Neural cell (in vitro differentiated cells): ENCODE measurements at regions not wholly inside any gene's neighbourhood (a gene's known extent, or its start where the extent isn't known, plus 50 kb on each side); places are given as distances from the start of the nearest gene placed in this dataset.
A peak's percentile ranks its signal among the peaks of the same experiment; 100 is the strongest.

ENCODE experiments used
- H2AFZ ChIP-seq: fragments of 200-600, 300-800 bp; sonication (generic), shearing (Covaris generic); 2 replicates; pipeline ENCODE4 v1.6.0; 2014; ENCODE audit warnings: low read depth, mild to moderate bottlenecking, antibody characterized with exemption, low read length, moderate library complexity
- H3F3A ChIP-seq: fragments of 200-600 bp; shearing (Covaris generic); 2 replicates; pipeline ENCODE4 v1.6.1; 2016; ENCODE audit warnings: mild to moderate bottlenecking, moderate library complexity, mixed read lengths, antibody characterized with exemption, low read length; ENCODE audit not compliant: insufficient read depth, poor library complexity, severe bottlenecking
- H3K27ac ChIP-seq: fragments of 200-600, 300-800 bp; sonication (generic), shearing (Covaris generic); 2 replicates; pipeline ENCODE4 v1.5.1; 2014; ENCODE audit warnings: mild to moderate bottlenecking, low read length, moderate library complexity
- H3K27me3 ChIP-seq: fragments of 300-800, 200-600 bp; sonication (generic), shearing (Covaris generic); 2 replicates; pipeline ENCODE4 v1.6.0; 2014; ENCODE audit warnings: mild to moderate bottlenecking, low read depth, low read length, moderate library complexity; ENCODE audit not compliant: insufficient read depth
- H3K36me3 ChIP-seq: fragments of 300-800, 200-600 bp; sonication (generic), shearing (Covaris generic); 2 replicates; pipeline ENCODE4 v1.5.1; 2014; ENCODE audit warnings: mild to moderate bottlenecking, antibody characterized with exemption, low read length, moderate library complexity; ENCODE audit not compliant: insufficient read depth
- H3K4me2 ChIP-seq: fragments of 300-800, 200-600 bp; sonication (generic), shearing (Covaris generic); 2 replicates; pipeline ENCODE4 v1.6.0; 2014; ENCODE audit warnings: mild to moderate bottlenecking, low read length
- H3K4me3 ChIP-seq: fragments of 300-800, 200-600 bp; sonication (generic), shearing (Covaris generic); 2 replicates; pipeline ENCODE4 v1.5.1; 2014; ENCODE audit warnings: mild to moderate bottlenecking, low read length, moderate library complexity
- H3K79me2 ChIP-seq: fragments of 200-600 bp; shearing (Covaris generic); replicated peaks from 2 replicates; pipeline ENCODE4 v1.6.0; 2014; ENCODE audit warnings: mild to moderate bottlenecking, low read length, moderate library complexity; ENCODE audit not compliant: insufficient read depth
- H3K9ac ChIP-seq: fragments of 300-800, 200-600 bp; sonication (generic), shearing (Covaris generic); 2 replicates; pipeline ENCODE4 v1.6.1; 2016; ENCODE audit warnings: mild to moderate bottlenecking, low read length, mixed read lengths
- H3K9me2 ChIP-seq: fragments of 200-600 bp; shearing (Covaris generic); 2 replicates; pipeline ENCODE4 v1.6.1; 2016; ENCODE audit warnings: mild to moderate bottlenecking, low read length, mixed read lengths; ENCODE audit not compliant: insufficient read depth
- H3K9me3 ChIP-seq: fragments of 200-600, 300-800 bp; sonication (generic), shearing (Covaris generic); 2 replicates; pipeline ENCODE4 v1.6.1; 2016; ENCODE audit warnings: mild to moderate bottlenecking, mixed run types, low read length, moderate library complexity, mixed read lengths
- H4K20me1 ChIP-seq: fragments of 200-600 bp; shearing (Covaris generic); 2 replicates; pipeline ENCODE4 v1.6.1; 2016; ENCODE audit warnings: mild to moderate bottlenecking, mixed run types; ENCODE audit not compliant: insufficient read depth
- EP300 ChIP-seq: fragments of 450-650 bp; conservative IDR thresholded peaks from 2 replicates; pipeline ENCODE4 v1.6.1; 2014; ENCODE audit warnings: antibody characterized with exemption, mild to moderate bottlenecking, moderate library complexity; ENCODE audit not compliant: poor library complexity, severe bottlenecking
- EZH2 ChIP-seq: fragments of 200-600, 300-800 bp; shearing (Covaris generic), sonication (generic); IDR thresholded peaks from 2 replicates; pipeline ENCODE4 v1.6.1; 2014; ENCODE audit warnings: antibody characterized with exemption, low read length, borderline replicate concordance, mild to moderate bottlenecking; ENCODE audit not compliant: insufficient read depth, poor library complexity, severe bottlenecking
- MXI1 ChIP-seq: fragments of 450-650 bp; conservative IDR thresholded peaks from 2 replicates; pipeline ENCODE4 v1.6.1; 2014; ENCODE audit warnings: antibody characterized with exemption, mild to moderate bottlenecking; ENCODE audit not compliant: poor library complexity, severe bottlenecking
- POLR2AphosphoS5 ChIP-seq: IDR thresholded peaks from 2 replicates; pipeline ENCODE4 v1.6.1; 2012
- RAD21 ChIP-seq: fragments of 450-650 bp; conservative IDR thresholded peaks from 2 replicates; pipeline ENCODE4 v1.6.1; 2014; ENCODE audit warnings: antibody characterized with exemption, mild to moderate bottlenecking, moderate library complexity
- SMC3 ChIP-seq: fragments of 450-650 bp; conservative IDR thresholded peaks from 2 replicates; pipeline ENCODE4 v1.6.1; 2014; ENCODE audit warnings: antibody characterized with exemption, mild to moderate bottlenecking, moderate library complexity; ENCODE audit not compliant: poor library complexity
- TAF1 ChIP-seq: IDR thresholded peaks from 2 replicates; pipeline ENCODE4 v1.6.1; 2012; ENCODE audit warnings: low read depth
- TF ChIP-seq, protein P1 (sequence below): IDR thresholded peaks from 2 replicates; pipeline ENCODE4 v1.6.1; 2012; ENCODE audit warnings: borderline replicate concordance
- TF ChIP-seq, protein P2 (sequence below): fragments of 450-650 bp; IDR thresholded peaks from 2 replicates; pipeline ENCODE4 v1.5.1; 2014; ENCODE audit warnings: antibody characterized with exemption, mild to moderate bottlenecking, moderate library complexity; ENCODE audit not compliant: poor library complexity, severe bottlenecking

DNA sequence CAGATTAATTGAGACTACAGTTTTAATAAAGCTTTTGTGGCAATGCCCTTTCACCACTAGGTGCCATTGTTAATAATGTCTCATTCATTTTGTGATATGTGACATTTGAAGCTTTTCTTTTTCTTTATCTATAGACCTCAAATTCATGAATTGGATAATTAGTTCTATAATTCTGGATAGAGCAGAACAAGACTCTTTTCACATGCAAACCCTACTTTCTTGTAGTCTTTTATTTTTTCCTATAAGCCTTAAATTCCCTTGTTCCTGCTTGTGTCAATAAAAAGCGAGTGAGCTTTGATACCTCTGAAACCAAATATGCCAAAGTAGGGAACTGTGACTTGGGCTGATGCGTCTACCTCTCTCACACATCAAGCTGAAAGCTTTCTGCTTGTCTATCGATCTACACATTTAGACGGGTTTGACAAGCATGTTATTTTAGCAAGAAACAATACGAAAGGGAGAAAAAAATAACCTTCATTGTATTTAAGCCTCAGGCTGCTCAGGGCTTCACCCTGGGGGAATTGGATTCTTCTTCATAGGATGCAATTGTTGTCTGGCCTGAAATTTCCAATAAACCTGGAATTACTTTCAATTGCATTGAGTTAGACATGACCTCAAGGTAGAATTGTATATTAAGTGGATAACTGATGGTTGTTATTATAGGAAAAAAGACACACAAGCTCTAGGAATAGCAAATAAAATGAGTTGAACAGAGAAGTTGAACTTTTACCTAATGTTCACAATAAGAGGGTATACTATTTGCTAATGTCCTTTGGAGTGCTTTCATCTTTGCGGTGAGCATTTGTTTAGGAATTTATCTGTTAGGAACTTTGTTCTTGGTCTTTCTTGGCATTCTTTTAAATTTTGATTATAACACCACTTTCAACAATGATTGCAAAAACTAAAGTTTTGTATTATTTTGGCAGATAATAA lies 1150.2 kb upstream of the PCDH9 start:
- H3K4me2 ChIP-seq = no peak overlapping the region

DNA sequence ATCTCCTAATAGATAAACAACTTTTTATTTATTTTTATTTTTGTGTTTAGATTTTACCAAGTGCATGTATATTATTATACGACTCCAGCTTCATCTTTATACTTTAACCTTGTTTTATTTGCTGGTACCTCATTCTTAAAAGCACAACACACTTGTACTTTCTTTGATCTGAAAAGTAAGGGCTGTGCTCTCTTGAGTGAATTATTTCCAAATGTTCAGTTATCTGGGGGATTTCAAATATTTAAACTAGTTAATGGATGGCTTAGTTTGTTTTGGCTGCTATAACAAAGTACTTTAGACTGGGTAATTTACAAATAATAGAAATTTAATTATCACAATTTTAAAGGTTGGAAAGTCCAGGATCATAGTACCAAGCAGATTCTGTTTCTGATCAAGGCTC lies 1148.2 kb upstream of the PCDH9 start:
- TF ChIP-seq TAF1 = no peak
- TF ChIP-seq EZH2 = no peak
- no peak for TF ChIP-seq RAD21
- TF ChIP-seq EP300 = no peak
- no peak for TF ChIP-seq MXI1
- TF ChIP-seq, protein P1, sequence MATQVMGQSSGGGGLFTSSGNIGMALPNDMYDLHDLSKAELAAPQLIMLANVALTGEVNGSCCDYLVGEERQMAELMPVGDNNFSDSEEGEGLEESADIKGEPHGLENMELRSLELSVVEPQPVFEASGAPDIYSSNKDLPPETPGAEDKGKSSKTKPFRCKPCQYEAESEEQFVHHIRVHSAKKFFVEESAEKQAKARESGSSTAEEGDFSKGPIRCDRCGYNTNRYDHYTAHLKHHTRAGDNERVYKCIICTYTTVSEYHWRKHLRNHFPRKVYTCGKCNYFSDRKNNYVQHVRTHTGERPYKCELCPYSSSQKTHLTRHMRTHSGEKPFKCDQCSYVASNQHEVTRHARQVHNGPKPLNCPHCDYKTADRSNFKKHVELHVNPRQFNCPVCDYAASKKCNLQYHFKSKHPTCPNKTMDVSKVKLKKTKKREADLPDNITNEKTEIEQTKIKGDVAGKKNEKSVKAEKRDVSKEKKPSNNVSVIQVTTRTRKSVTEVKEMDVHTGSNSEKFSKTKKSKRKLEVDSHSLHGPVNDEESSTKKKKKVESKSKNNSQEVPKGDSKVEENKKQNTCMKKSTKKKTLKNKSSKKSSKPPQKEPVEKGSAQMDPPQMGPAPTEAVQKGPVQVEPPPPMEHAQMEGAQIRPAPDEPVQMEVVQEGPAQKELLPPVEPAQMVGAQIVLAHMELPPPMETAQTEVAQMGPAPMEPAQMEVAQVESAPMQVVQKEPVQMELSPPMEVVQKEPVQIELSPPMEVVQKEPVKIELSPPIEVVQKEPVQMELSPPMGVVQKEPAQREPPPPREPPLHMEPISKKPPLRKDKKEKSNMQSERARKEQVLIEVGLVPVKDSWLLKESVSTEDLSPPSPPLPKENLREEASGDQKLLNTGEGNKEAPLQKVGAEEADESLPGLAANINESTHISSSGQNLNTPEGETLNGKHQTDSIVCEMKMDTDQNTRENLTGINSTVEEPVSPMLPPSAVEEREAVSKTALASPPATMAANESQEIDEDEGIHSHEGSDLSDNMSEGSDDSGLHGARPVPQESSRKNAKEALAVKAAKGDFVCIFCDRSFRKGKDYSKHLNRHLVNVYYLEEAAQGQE = no peak
- no peak for TF ChIP-seq POLR2AphosphoS5
- no peak for TF ChIP-seq SMC3
- TF ChIP-seq, protein P2, sequence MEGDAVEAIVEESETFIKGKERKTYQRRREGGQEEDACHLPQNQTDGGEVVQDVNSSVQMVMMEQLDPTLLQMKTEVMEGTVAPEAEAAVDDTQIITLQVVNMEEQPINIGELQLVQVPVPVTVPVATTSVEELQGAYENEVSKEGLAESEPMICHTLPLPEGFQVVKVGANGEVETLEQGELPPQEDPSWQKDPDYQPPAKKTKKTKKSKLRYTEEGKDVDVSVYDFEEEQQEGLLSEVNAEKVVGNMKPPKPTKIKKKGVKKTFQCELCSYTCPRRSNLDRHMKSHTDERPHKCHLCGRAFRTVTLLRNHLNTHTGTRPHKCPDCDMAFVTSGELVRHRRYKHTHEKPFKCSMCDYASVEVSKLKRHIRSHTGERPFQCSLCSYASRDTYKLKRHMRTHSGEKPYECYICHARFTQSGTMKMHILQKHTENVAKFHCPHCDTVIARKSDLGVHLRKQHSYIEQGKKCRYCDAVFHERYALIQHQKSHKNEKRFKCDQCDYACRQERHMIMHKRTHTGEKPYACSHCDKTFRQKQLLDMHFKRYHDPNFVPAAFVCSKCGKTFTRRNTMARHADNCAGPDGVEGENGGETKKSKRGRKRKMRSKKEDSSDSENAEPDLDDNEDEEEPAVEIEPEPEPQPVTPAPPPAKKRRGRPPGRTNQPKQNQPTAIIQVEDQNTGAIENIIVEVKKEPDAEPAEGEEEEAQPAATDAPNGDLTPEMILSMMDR = no peak

More for the DNA sequence above, 1150.2 kb upstream of the PCDH9 start:
- no peaks in the 10 kb centered on the region for H3K9me2 ChIP-seq
- no peaks in the 10 kb centered on the region for H3K9me3 ChIP-seq
- no peaks in the 10 kb centered on the region for H3K27me3 ChIP-seq
- H4K20me1 ChIP-seq = no peaks in the 10 kb centered on the region
- no peak overlapping the region for H2AFZ ChIP-seq
- no peaks in the 10 kb centered on the region for H3K79me2 ChIP-seq
- TF ChIP-seq RAD21 (no peak), EZH2 (no peak), EP300 (peak; percentile 89), POLR2AphosphoS5 (peak; percentile 78)
- H3K9ac ChIP-seq = no peak overlapping the region
- no peak overlapping the region for H3K4me3 ChIP-seq
- H3F3A ChIP-seq = no peaks in the 10 kb centered on the region
- H3K36me3 ChIP-seq = no peaks in the 10 kb centered on the region
- H3K27ac ChIP-seq = no peak overlapping the region

More for the DNA sequence above, 1148.2 kb upstream of the PCDH9 start:
- Histone ChIP-seq H3K36me3 (no peaks in the 10 kb centered on the region), H3K4me2 (no peak overlapping the region), H4K20me1 (no peaks in the 10 kb centered on the region), H3K27ac (no peak overlapping the region), H2AFZ (no peak overlapping the region), H3K79me2 (no peaks in the 10 kb centered on the region), H3K9me3 (no peaks in the 10 kb centered on the region), H3K4me3 (no peak overlapping the region), H3F3A (no peaks in the 10 kb centered on the region), H3K27me3 (no peaks in the 10 kb centered on the region), H3K9ac (no peak overlapping the region), H3K9me2 (no peaks in the 10 kb centered on the region)
